MCF 10A (cell line): ENCODE measurements at regions not wholly inside any gene's neighbourhood (a gene's known extent, or its start where the extent isn't known, plus 50 kb on each side); places are given as distances from the start of the nearest gene placed in this dataset.

Source experiments
- BruUV-seq: library from RNA; stranded (reverse); fragments of 400-500 nt; replicated peaks from 2 replicates; lab custom pipeline; 2021; lab: Mats Ljungman, UMichigan
- CTCF ChIA-PET: fragments of 300-600 bp; sonication (Branson Sonifier 250); formaldehyde crosslinking; extraction: SDS; loops from one replicate; lab custom pipeline; 2021; ENCODE audit warnings: antibody characterized with exemption, inconsistent platforms; lab: Yijun Ruan, JAX
- POLR2A ChIA-PET: fragments of 300-600, 350-650 bp; sonication (Branson Sonifier 250); formaldehyde crosslinking; extraction: SDS; loops from one replicate; lab custom pipeline; 2020; ENCODE audit warnings: antibody characterized with exemption, inconsistent platforms; lab: Yijun Ruan, JAX
- DNase-seq: peaks from one replicate; pipeline ENCODE4 v3.0.0-alpha.2; 2018; ENCODE audit not compliant: unreplicated experiment
- H3K27ac Mint-ChIP-seq: one replicate; pipeline ENCODE4 v1.8.0; 2022; ENCODE audit warnings: mild to moderate bottlenecking, low read depth, mixed read lengths; ENCODE audit not compliant: unreplicated experiment
- H3K27me3 Mint-ChIP-seq: one replicate; pipeline ENCODE4 v1.8.0; 2022; ENCODE audit warnings: mixed read lengths; ENCODE audit not compliant: insufficient read depth, unreplicated experiment
- H3K36me3 Mint-ChIP-seq: one replicate; pipeline ENCODE4 v1.8.0; 2022; ENCODE audit warnings: mild to moderate bottlenecking, moderate library complexity, mixed read lengths; ENCODE audit not compliant: insufficient read depth, unreplicated experiment
- H3K4me1 Mint-ChIP-seq: one replicate; pipeline ENCODE4 v1.8.0; 2022; ENCODE audit warnings: mixed read lengths; ENCODE audit not compliant: insufficient read depth, unreplicated experiment
- H3K4me3 Mint-ChIP-seq: one replicate; pipeline ENCODE4 v1.8.0; 2022; ENCODE audit warnings: mild to moderate bottlenecking, moderate library complexity, mixed read lengths; ENCODE audit not compliant: unreplicated experiment
- H3K9me3 Mint-ChIP-seq: one replicate; pipeline ENCODE4 v1.8.0; 2022; ENCODE audit warnings: mixed read lengths; ENCODE audit not compliant: unreplicated experiment
- CTCF ChIP-seq: fragments of 200-600 bp; IDR thresholded peaks from one replicate; pipeline ENCODE4 v1.8.0; 2022; ENCODE audit warnings: antibody characterized with exemption, mild to moderate bottlenecking; ENCODE audit not compliant: unreplicated experiment
- intact Hi-C: fragments of 100-400 bp; cut with micrococcal nuclease; formaldehyde crosslinking; loops from 2 replicates; pipeline ENCODE4 v1.14.1; 2022

DNA sequence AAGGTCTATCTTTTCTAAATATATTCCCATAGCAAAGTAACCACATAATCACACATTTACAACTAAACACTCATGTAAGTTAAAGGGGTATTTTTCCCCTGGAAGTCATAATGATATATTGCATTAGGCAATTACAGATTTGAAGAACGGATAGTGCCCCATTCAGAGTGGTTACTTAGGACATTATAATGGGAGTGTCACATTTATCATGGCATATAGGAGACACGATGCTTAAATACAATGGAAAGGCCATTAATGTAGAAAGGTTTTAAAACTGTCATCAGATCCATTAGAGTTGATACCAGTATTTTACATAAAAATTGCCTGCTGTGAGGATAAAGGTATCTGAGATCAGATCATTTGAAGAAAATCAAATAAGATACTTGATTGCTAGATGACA is 582.0 kb upstream of the SEMA6D start:
- no TSS peak for BruUV-seq
- ChIA-PET CTCF (no interaction called here), POLR2A (no interaction called here)
- no peaks in the 10 kb centered on the region for H3K36me3 Mint-ChIP-seq
- H3K27ac Mint-ChIP-seq: no peak overlapping the region
- intact Hi-C loops: no loop called here
- no peaks in the 10 kb centered on the region for H3K27me3 Mint-ChIP-seq
- DNase-seq: no peak
- H3K4me3 Mint-ChIP-seq: no peak overlapping the region
- TF ChIP-seq CTCF: no peak
- peaks cover 9% of the 10 kb centered on the region for H3K9me3 Mint-ChIP-seq
- no peaks in the 10 kb centered on the region for H3K4me1 Mint-ChIP-seq

DNA sequence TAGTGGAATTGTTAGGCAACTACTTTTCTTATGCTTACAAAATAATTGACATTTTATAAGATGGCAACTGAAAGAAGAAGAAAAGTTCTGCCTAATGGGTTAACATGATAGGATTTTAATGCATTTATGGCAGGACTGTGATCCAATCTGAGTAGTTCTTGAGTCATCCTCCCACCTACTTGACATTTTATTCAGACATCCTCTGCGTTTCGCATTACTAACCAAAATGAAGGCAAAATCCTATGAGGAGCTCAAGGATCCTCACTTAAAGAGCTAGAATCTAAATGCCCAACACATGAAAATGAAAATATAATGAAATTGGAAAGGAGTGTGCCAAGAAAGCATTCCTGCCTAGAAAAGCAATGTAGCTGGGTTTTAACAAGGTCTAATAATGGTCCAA is 581.1 kb upstream of the SEMA6D start:
- Mint-ChIP-seq H3K27ac (no peak overlapping the region), H3K9me3 (no peaks in the 10 kb centered on the region), H3K4me3 (no peak overlapping the region), H3K36me3 (no peaks in the 10 kb centered on the region), H3K27me3 (no peaks in the 10 kb centered on the region), H3K4me1 (no peaks in the 10 kb centered on the region)
- no TSS peak for BruUV-seq
- DNase-seq: no peak
- ChIA-PET POLR2A (no interaction called here), CTCF (interaction anchor here (0.7 kb wide), 1 partner anchor 574 kb away, joined by 3 read pairs; no protein-coding TSS in a partner anchor)
- TF ChIP-seq CTCF: no peak
- intact Hi-C loops: no loop called here

DNA sequence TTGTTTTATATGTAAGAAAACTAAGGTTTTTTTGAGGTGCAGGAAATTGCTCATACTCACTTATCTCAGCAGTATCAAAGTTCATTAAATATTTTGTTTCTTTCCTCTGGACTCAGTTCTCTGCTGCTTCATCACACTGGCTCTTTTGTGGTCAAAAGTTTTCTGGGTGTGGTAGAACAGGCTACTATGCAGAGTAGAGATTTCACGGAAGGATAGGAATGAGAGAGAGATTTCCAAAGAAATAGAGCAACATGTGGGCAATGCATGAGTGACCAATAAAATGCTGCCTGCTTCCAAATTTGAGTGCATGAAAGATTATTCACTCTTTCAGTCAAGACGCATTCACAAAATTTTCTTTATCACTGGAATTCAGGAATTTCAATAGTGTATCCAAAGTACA is 577.3 kb upstream of the SEMA6D start:
- no peak for DNase-seq
- H3K27me3 Mint-ChIP-seq: no peaks in the 10 kb centered on the region
- no peaks in the 10 kb centered on the region for H3K4me1 Mint-ChIP-seq
- ChIA-PET POLR2A (no interaction called here), CTCF (no interaction called here)
- H3K27ac Mint-ChIP-seq: no peak overlapping the region
- H3K9me3 Mint-ChIP-seq: peaks cover 13% of the 10 kb centered on the region
- TF ChIP-seq CTCF: no peak
- intact Hi-C loops: no loop called here
- BruUV-seq: no TSS peak
- H3K4me3 Mint-ChIP-seq: no peak overlapping the region
- H3K36me3 Mint-ChIP-seq: no peaks in the 10 kb centered on the region

DNA sequence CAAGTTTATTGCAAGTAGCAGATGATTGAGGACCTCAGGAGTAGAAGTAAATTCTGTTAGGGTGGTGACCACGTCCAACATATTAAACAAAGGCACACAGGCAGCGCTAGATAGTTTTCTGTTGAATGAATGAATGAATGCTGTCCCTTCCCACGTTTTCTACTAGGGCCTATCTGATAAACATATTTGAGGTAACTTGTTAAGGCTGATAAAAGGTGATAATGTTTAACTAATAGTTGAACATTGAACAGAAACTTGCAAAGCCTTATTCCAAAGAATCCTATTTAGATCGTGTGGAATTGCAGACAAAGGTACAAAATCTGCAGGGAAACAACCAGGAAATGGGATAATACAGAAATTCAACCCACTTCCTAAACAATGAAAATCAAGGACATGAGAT is 559.5 kb upstream of the SEMA6D start:
- ChIA-PET CTCF (no interaction called here), POLR2A (no interaction called here)
- no peak overlapping the region for H3K27ac Mint-ChIP-seq
- no peaks in the 10 kb centered on the region for H3K36me3 Mint-ChIP-seq
- H3K27me3 Mint-ChIP-seq: no peaks in the 10 kb centered on the region
- DNase-seq: no peak
- H3K9me3 Mint-ChIP-seq: no peaks in the 10 kb centered on the region
- peaks cover 6% of the 10 kb centered on the region for H3K4me1 Mint-ChIP-seq
- H3K4me3 Mint-ChIP-seq: no peak overlapping the region
- no TSS peak for BruUV-seq
- TF ChIP-seq CTCF: no peak
- intact Hi-C loops: no loop called here
